HG03575 (cell line): ENCODE measurements at regions not wholly inside any gene's neighbourhood (a gene's known extent, or its start where the extent isn't known, plus 50 kb on each side); places are given as distances from the start of the nearest gene placed in this dataset.
"Not testable (repeated sequence)": the region's sequence is repeated elsewhere in the genome, so short reads cannot be mapped to it uniquely, and the experiment has no call there.

ENCODE experiments used
- ATAC-seq: cut with Tn5 transposase; IDR thresholded peaks from one replicate; pipeline ENCODE4 v1.9.1; 2021; ENCODE audit not compliant: unreplicated experiment, insufficient number of reproducible peaks, low FRiP score; ENCODE audit errors: extremely low read depth

GRCh38 chr2:58502931-58503330, 261.8 kb upstream of the FANCL start:
- no peak for ATAC-seq

GRCh38 chr2:58501371-58502160, 260.4 kb upstream of the FANCL start:
- ATAC-seq, result no peak

GRCh38 chr2:58497168-58497567, 256.0 kb upstream of the FANCL start:
- ATAC-seq, result no peak

- ATAC-seq, result no peak
These were observed 254.7 kb upstream of the FANCL start for GRCh38 chr2:58495806-58496205.

- no peak for ATAC-seq
These were observed 253.0 kb upstream of the FANCL start for GRCh38 chr2:58494071-58494501.

GRCh38 chr2:58484629-58485028, 243.5 kb upstream of the FANCL start:
- no peak for ATAC-seq

- ATAC-seq, result no peak
These were observed 243.1 kb upstream of the FANCL start for GRCh38 chr2:58484221-58484620.

- ATAC-seq, result no peak
These were observed 242.2 kb upstream of the FANCL start for GRCh38 chr2:58483307-58483706.

- no peak for ATAC-seq
These were observed 240.5 kb upstream of the FANCL start for GRCh38 chr2:58481670-58482069.

GRCh38 chr2:58480141-58480540, 239.0 kb upstream of the FANCL start:
- ATAC-seq, result no peak

GRCh38 chr2:58479535-58480140, 238.5 kb upstream of the FANCL start:
- ATAC-seq, result no peak

GRCh38 chr2:58476556-58476955, 235.4 kb upstream of the FANCL start:
- no peak for ATAC-seq

GRCh38 chr2:58475756-58476155, 234.6 kb upstream of the FANCL start:
- ATAC-seq, result no peak

- ATAC-seq, result no peak
These were observed 232.0 kb upstream of the FANCL start for GRCh38 chr2:58473165-58473564.

GRCh38 chr2:58466804-58467203, 225.7 kb upstream of the FANCL start:
- no peak for ATAC-seq

- not testable (repeated sequence) for ATAC-seq
These were observed 224.9 kb upstream of the FANCL start for GRCh38 chr2:58466021-58466420.

GRCh38 chr2:58460670-58461069, 219.5 kb upstream of the FANCL start:
- no peak for ATAC-seq

GRCh38 chr2:58449286-58450010, 208.3 kb upstream of the FANCL start:
- ATAC-seq, result peak; percentile 96

- no peak for ATAC-seq
These were observed 207.7 kb upstream of the FANCL start for GRCh38 chr2:58448845-58449244.

GRCh38 chr2:58448065-58448507, 207.0 kb upstream of the FANCL start:
- no peak for ATAC-seq
